GM12873 (cell line): ENCODE measurements at regions not wholly inside any gene's neighbourhood (a gene's known extent, or its start where the extent isn't known, plus 50 kb on each side); places are given as distances from the start of the nearest gene placed in this dataset.

Experiments
- TF ChIP-seq, protein P1 (sequence below): IDR thresholded peaks from 2 replicates; pipeline ENCODE4 v1.5.1; 2012; ENCODE audit warnings: low read depth, mild to moderate bottlenecking, moderate library complexity, low read length, control low read depth; ENCODE audit not compliant: insufficient read depth; ENCODE audit errors: missing control alignments

GRCh38 chr3:161781381-161781780, 284.8 kb downstream of the OTOL1 start:
- TF ChIP-seq, protein P1, sequence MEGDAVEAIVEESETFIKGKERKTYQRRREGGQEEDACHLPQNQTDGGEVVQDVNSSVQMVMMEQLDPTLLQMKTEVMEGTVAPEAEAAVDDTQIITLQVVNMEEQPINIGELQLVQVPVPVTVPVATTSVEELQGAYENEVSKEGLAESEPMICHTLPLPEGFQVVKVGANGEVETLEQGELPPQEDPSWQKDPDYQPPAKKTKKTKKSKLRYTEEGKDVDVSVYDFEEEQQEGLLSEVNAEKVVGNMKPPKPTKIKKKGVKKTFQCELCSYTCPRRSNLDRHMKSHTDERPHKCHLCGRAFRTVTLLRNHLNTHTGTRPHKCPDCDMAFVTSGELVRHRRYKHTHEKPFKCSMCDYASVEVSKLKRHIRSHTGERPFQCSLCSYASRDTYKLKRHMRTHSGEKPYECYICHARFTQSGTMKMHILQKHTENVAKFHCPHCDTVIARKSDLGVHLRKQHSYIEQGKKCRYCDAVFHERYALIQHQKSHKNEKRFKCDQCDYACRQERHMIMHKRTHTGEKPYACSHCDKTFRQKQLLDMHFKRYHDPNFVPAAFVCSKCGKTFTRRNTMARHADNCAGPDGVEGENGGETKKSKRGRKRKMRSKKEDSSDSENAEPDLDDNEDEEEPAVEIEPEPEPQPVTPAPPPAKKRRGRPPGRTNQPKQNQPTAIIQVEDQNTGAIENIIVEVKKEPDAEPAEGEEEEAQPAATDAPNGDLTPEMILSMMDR = no peak

GRCh38 chr3:161793194-161793930, 296.8 kb downstream of the OTOL1 start:
- TF ChIP-seq, protein P1 = no peak

- TF ChIP-seq, protein P1 = no peak
These were observed 297.9 kb downstream of the OTOL1 start for GRCh38 chr3:161794551-161794950.

- TF ChIP-seq, protein P1 = no peak
These were observed 299.7 kb downstream of the OTOL1 start for GRCh38 chr3:161796312-161796711.

GRCh38 chr3:161796780-161797179, 300.2 kb downstream of the OTOL1 start:
- TF ChIP-seq, protein P1 = no peak

DNA sequence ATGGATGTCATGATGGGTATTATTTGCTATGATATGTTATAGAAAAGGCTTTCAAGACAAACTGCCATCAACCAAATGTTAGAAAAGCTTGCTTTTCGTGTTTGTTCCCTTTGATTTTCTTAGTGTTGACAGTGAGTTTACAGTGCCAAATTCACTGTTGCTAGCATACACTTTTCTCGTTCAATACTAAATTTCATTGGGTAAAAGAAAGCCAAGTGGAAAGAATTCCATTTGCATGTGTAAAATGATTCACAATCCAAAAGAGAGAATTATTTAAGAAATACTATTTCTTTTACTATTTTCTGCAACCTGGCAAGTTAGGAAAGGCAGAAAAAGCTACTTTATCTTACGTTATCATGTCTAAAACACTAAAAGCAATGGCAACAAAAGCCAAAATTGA, 301.4 kb downstream of the OTOL1 start:
- TF ChIP-seq, protein P1 = no peak

GRCh38 chr3:161800985-161801559, 304.5 kb downstream of the OTOL1 start:
- TF ChIP-seq, protein P1 = no peak
